ENCODE measurements at regions not wholly inside any gene's neighbourhood (a gene's known extent, or its start where the extent isn't known, plus 50 kb on each side); places are given as distances from the start of the nearest gene placed in this dataset.

DNA sequence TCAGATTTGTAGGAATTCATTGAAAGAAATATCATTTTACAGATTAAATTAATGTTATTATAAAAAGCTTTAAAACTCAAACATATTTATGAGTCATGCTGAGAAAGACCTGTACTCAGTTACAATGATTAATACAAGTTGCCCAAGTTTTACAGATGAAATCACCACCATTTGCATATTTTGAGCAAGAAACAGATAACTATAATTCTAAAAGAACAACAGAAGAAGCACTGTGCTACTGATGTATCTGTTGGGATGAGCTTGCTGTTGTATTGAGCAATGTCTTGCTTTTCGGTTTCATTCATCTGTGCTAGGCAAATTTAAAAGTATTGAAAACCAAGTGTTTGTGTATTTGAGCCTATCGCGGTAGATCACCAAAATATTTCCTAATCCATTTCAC, 1589.1 kb upstream of the ZEB2 start:
- no peak overlapping the region for H2AFZ ChIP-seq
- TF ChIP-seq NANOG (IDR thresholded peaks at IDR 0.05; ENCODE audit: borderline replicate concordance) = no peak
- no peak for TF ChIP-seq JUNB (IDR thresholded peaks at IDR 0.05; ENCODE audit: unreplicated experiment)
- no peak for TF ChIP-seq CREB1 (CRISPR knock-in tag; IDR thresholded peaks at IDR 0.05; ENCODE audit: low read depth)
- TF ChIP-seq ZNF331 (CRISPR knock-in tag; IDR thresholded peaks at IDR 0.05; ENCODE audit: low read depth) = no peak
- TF ChIP-seq EZH2 (IDR thresholded peaks at IDR 0.05; ENCODE audit: low read depth, unreplicated experiment) = no peak
- TF ChIP-seq, protein P1, sequence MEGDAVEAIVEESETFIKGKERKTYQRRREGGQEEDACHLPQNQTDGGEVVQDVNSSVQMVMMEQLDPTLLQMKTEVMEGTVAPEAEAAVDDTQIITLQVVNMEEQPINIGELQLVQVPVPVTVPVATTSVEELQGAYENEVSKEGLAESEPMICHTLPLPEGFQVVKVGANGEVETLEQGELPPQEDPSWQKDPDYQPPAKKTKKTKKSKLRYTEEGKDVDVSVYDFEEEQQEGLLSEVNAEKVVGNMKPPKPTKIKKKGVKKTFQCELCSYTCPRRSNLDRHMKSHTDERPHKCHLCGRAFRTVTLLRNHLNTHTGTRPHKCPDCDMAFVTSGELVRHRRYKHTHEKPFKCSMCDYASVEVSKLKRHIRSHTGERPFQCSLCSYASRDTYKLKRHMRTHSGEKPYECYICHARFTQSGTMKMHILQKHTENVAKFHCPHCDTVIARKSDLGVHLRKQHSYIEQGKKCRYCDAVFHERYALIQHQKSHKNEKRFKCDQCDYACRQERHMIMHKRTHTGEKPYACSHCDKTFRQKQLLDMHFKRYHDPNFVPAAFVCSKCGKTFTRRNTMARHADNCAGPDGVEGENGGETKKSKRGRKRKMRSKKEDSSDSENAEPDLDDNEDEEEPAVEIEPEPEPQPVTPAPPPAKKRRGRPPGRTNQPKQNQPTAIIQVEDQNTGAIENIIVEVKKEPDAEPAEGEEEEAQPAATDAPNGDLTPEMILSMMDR (conservative IDR thresholded peaks at IDR 0.05; ENCODE audit: low read depth in 2 of 2) = no peak
- TF ChIP-seq EZH2phosphoT487 (IDR thresholded peaks at IDR 0.05; ENCODE audit: unreplicated experiment) = no peak
- TF ChIP-seq REST (IDR thresholded peaks at IDR 0.05; ENCODE audit: unreplicated experiment) = no peak
- Mint-ChIP-seq H3K27me3 (ENCODE audit: insufficient read depth, low read depth, poor library complexity) (no peaks in the 10 kb centered on the region), H3K36me3 (ENCODE audit: low read depth) (no peaks in the 10 kb centered on the region), H3K4me3 (no peak overlapping the region), H3K4me1 (no peaks in the 10 kb centered on the region), H3K9me3 (no peaks in the 10 kb centered on the region), H3K27ac (no peak overlapping the region)
- H3K4me1 ChIP-seq (ENCODE audit: insufficient read depth) = no peaks in the 10 kb centered on the region
- no peak overlapping the region for H3K27ac ChIP-seq (ENCODE audit: low read depth)
- no peak overlapping the region for H3K4me2 ChIP-seq
- DNase-seq (ENCODE audit: low spot score) (no peak), ATAC-seq (no peak)
- H3K4me3 ChIP-seq = no peak overlapping the region
- H3K27me3 ChIP-seq (ENCODE audit: insufficient read depth) = no peaks in the 10 kb centered on the region
- H3K36me3 ChIP-seq (ENCODE audit: insufficient read depth) = no peaks in the 10 kb centered on the region
- no peaks in the 10 kb centered on the region for H3K79me2 ChIP-seq (replicated peaks; ENCODE audit: insufficient read depth)
- H4K20me1 ChIP-seq (replicated peaks; ENCODE audit: insufficient read depth) = no peaks in the 10 kb centered on the region
- H3F3A ChIP-seq (replicated peaks; ENCODE audit: low read depth) = no peaks in the 10 kb centered on the region
- H3K9me2 ChIP-seq (ENCODE audit: insufficient read depth) = peaks cover 6% of the 10 kb centered on the region

GRCh38 chr2:146094185-146094584, 1574.3 kb upstream of the ZEB2 start:
- no peak overlapping the region for H3K27ac ChIP-seq (ENCODE audit: low read depth)
- TF ChIP-seq, protein P1 (conservative IDR thresholded peaks at IDR 0.05; ENCODE audit: low read depth in 2 of 2) = no peak
- TF ChIP-seq NANOG (IDR thresholded peaks at IDR 0.05; ENCODE audit: borderline replicate concordance) = no peak
- TF ChIP-seq EZH2 (IDR thresholded peaks at IDR 0.05; ENCODE audit: low read depth, unreplicated experiment) = no peak
- no peak for TF ChIP-seq STAT1 (IDR thresholded peaks at IDR 0.05; ENCODE audit: unreplicated experiment)
- TF ChIP-seq CREB1 (CRISPR knock-in tag; IDR thresholded peaks at IDR 0.05; ENCODE audit: low read depth) = no peak
- peaks cover 3% of the 10 kb centered on the region for H3K27me3 Mint-ChIP-seq (ENCODE audit: insufficient read depth, low read depth, poor library complexity)
- H3K4me3 ChIP-seq = no peak overlapping the region
- no peaks in the 10 kb centered on the region for H3K4me1 ChIP-seq (ENCODE audit: insufficient read depth)
- ATAC-seq (no peak), DNase-seq (ENCODE audit: low spot score) (no peak)
- H3K27ac Mint-ChIP-seq = no peak overlapping the region
- no peaks in the 10 kb centered on the region for H3K9me2 ChIP-seq (ENCODE audit: insufficient read depth)
- H3K36me3 Mint-ChIP-seq (ENCODE audit: low read depth) = peaks cover 38% of the 10 kb centered on the region
- no peak overlapping the region for H2AFZ ChIP-seq
- no peaks in the 10 kb centered on the region for H4K20me1 ChIP-seq (replicated peaks; ENCODE audit: insufficient read depth)
- H3K36me3 ChIP-seq (ENCODE audit: insufficient read depth) = peaks cover 18% of the 10 kb centered on the region
- no peaks in the 10 kb centered on the region for H3K4me1 Mint-ChIP-seq
- H3K79me2 ChIP-seq (replicated peaks; ENCODE audit: insufficient read depth) = no peaks in the 10 kb centered on the region
- no peaks in the 10 kb centered on the region for H3K27me3 ChIP-seq (ENCODE audit: insufficient read depth)
- no peak overlapping the region for H3K4me3 Mint-ChIP-seq
- no peak overlapping the region for H3K4me2 ChIP-seq
- peaks cover 48% of the 10 kb centered on the region for H3K9me3 Mint-ChIP-seq
- no peaks in the 10 kb centered on the region for H3F3A ChIP-seq (replicated peaks; ENCODE audit: low read depth)

Measured in GM23338 (cell line).